Fibroblast of skin of right quadriceps (primary cell): ENCODE measurements at regions not wholly inside any gene's neighbourhood (a gene's known extent, or its start where the extent isn't known, plus 50 kb on each side); places are given as distances from the start of the nearest gene placed in this dataset.

ENCODE experiments used
- DNase-seq: peaks from one replicate; pipeline ENCODE4 v3.0.0-alpha.2; 2013

DNA sequence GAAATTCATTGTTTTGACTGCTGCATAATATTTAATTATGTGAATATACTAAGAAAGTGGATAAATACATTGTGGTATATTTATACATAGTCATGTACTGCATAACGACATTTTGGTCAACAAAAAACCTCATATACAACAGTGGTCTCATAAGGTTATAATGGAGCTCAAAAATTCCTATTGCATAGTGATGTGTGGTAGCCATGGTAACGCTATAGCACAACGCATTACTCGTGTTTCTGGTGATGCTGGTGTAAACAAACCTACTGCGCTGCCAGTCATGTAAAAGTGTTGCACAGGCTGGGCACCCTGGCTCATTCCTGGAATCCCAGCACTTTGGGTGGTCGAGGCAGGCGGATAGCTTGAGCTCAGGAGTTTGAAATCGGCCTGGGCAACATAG, 52.6 kb upstream of the NHLH2 start:
- DNase-seq = peak; percentile 5

DNA sequence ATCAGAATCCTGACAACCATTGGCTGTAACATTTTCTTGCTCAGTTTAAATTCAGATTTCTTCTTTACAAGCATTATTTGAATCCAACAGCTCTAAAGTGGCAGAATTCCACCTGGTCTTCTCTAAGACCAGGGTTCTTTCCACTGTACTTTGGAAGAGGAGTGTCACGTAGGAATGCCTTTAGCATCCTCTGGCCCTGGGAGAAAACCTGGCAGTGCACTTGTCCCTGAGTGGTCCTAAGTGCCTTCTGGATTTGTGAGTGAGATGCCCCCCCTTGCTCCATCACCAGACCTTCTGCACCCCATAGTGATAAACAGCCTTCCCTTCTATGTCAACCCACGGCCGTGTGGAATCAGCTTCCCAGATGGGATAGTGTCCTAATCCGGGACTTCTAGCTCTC, 57.1 kb upstream of the NHLH2 start:
- no peak for DNase-seq

DNA sequence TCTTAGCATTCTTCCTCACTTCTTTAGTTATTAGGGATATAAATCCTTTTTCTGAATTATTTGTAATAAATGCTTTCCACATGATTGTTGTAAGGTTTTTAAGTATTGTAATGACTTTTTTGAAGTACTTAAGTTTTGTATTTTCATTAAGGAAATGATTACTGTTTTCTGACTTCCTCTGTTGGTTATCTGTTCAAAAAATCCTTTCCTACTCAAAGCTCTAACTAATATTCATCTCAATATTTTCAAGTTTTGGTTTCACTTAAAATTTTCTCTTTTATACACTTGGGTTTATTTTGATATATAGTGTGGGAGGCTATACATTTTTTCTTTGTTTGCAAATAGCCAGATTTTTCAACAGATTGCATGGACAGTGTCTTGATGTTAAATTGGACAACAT, 59.9 kb upstream of the NHLH2 start:
- no peak for DNase-seq

DNA sequence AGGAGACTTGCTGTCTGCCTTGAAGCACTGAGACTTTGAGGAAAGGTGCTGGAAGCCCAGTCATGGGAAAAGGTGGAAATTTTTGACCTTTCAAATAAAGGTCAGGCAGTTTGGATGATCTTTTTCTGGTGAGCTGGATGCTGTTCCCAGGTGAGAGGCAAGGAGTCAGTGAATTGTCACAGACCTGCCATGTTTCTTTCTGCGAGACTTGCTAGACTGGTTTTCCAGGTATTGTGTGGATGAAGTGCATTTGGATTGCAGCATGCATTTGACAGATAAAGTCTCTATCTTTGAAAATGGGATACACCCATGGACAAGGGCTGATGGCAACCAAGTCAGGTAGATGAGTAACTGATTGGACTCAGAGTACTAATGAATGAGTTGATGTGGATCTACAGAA, 65.7 kb upstream of the NHLH2 start:
- DNase-seq = no peak

DNA sequence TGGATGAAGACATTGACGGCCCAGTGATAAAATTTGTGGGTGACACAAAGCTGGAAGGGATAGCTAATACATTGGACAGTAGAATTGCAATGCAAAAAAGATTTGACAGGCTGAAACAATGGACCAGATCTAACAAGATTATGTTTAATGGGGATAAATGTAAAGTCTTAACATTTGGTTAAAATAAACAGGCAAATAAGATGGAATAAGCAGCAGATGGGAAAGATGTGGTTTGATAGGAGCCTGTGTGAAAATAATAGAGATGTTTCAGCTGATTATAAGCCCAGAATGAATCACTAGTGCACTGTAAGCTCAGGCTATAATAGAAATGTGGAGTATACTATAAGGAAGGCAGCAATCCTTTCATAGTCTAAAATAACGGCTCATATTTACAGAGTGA, 66.2 kb upstream of the NHLH2 start:
- no peak for DNase-seq

DNA sequence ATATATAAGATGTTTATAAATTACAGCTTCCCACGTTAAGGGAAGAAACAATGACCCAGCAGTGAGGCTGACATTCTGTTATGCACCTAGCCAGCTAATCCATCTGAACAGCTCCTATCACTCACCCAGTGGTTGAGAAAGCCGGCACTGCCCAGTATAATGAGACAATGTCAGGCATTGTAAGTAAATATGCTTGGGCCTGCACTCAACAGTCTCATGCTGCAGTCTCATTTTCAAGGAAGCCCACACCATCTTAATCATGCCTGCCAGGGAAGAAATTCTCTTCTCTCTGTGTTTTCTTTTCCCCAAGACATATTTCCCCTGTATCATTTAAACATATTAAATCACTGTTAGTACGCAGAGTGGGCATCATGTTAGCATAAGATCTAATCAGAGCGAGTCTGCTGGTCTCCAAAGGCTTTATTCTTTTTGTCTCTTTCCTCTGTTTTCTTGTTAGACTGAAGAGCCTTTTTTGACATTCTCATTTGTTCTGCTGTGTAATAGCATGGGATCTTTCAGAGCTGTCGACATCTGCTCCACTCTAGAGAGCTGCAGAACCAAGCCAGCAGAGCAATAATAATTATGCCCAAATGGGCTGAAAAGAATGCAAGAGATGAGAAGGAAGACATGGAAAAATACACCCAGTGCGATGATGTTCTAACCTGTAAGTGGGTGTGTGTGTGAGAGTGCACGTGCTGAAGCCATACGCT, 67.6 kb upstream of the SLC22A15 start:
- DNase-seq = no peak

DNA sequence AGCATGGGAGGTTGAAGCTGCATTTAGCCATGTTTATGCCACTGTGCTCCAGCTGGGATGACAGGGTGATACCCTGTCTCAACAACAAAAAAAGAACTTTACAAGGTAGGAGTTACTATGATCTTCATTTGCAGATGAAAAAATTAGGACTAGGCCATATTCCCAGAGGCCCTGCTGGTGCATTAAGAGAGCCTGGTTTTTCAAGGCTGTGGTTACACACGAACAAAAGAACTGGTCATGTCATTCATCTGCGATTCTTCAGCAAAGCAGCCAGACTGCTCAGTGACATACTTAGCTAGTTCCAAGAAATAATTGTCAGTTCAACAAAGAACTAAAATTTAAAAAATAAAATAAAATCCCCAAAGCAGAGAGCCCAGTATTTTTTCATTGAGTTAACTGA, 66.1 kb upstream of the SLC22A15 start:
- no peak for DNase-seq

DNA sequence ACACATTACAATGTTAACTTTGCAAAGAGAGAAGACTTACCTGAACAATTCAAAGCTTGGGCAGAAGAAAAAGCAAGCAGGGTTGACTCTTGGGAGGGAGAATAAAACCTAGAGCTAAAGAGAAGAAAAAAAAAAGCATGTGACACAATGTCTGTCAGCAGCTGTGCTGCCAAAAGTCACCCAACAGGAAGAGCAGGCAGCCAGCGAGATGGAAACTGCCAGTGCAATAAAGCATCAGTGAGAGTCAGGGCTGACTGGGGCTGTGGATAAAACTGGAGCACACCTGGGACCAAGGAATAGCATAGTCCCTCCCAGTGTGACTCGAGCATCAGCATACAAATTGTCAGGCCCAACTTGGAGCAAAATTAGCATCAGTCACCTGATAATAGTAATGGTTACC, 65.0 kb upstream of the SLC22A15 start:
- no peak for DNase-seq

DNA sequence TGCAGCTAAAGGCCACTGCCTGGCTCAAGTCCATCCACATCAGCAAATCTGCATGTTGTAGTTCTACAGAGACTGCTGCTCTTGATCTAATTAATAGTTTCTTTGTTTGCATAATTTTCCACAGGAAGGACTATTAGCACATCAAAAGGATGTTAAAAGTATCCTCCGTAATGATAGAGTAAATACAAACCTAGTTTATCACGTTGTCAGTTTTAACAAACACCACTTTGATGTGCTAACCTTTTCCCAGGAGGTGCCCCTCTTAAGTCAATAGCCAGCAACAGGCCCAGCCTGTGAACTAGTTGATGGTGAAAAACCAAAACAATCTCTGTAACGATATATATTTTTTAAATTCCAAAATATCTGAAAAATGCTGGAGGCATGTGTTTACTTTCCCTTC, 64.2 kb upstream of the SLC22A15 start:
- no peak for DNase-seq

DNA sequence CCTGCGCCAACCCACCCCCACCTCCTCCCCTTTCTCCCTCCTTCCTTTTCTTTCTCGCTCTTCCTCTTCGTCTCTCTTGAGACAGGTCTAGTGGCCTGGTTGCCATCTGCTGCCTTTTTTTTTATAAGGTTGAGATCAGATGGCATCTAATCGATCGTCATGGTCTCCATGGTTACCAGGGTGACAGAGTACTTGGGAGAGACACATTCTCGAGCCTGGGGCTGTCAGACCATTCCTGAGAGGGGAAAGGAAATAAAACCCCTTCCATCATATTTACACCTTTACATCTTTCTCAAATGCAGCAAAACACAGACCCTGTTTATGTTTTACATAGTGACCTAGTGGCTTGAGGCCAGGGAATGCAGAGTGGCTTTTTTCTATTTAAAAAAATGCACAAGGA, 53.5 kb upstream of the SLC22A15 start:
- no peak for DNase-seq

DNA sequence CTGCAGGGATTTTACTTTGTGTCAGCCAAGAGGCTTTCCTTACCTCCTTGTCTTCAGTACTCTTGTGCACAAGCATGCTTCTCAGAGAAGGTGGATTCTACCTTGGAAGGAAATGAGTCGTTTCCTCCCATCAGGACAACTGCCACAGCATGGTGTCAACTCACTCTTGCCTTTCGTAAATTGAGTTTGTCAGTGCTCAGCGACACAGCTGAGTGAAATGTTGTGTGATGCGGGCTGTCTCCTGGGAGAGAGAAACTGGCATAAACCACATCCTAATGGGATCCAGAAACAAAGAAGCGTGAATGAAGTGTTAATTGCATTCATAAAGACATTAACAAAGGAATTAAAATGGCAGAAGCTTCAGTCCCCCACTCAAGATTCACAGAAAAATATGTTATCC, 51.5 kb upstream of the SLC22A15 start:
- no peak for DNase-seq

DNA sequence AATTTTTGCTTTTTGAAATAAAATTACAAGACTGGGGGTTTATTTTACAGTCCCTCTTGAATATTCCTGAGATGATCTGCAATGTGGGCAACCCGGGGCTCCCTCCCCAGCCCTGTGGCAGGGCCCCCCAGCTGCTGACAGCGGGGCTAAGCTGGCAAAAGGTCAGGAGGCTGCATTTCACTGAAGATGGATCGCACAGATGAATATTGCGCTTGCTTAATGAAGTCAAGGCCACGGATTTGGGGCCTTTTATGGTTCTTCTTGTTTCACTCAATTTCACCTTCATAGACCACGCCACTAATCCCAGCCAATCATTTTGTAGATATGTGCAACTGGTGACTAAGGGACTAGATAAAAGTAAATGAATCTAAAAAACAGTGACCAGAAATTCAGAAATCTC, 50.8 kb upstream of the SLC22A15 start:
- DNase-seq = no peak
